ENCODE measurements at regions not wholly inside any gene's neighbourhood (a gene's known extent, or its start where the extent isn't known, plus 50 kb on each side); places are given as distances from the start of the nearest gene placed in this dataset.

- Histone ChIP-seq H2AFZ (ENCODE audit: low read depth, low read length) (no peak overlapping the region), H3K4me3 (ENCODE audit: low read length) (no peak overlapping the region), H3K36me3 (ENCODE audit: insufficient read depth, low read length) (no peaks in the 10 kb centered on the region), H3K9me3 (ENCODE audit: low read length) (no peaks in the 10 kb centered on the region), H3K27me3 (ENCODE audit: insufficient read depth, low read depth, low read length) (no peaks in the 10 kb centered on the region), H4K20me1 (ENCODE audit: insufficient read depth) (no peaks in the 10 kb centered on the region), H3K9ac (ENCODE audit: low read length) (no peak overlapping the region), H3K79me2 (replicated peaks; ENCODE audit: insufficient read depth, low read length) (no peaks in the 10 kb centered on the region), H3F3A (ENCODE audit: insufficient read depth, low read length, poor library complexity, severe bottlenecking) (no peaks in the 10 kb centered on the region), H3K9me2 (ENCODE audit: insufficient read depth, low read length) (no peaks in the 10 kb centered on the region), H3K4me2 (ENCODE audit: low read length) (no peak overlapping the region), H3K27ac (ENCODE audit: low read length) (no peak overlapping the region)
- TF ChIP-seq REST (IDR thresholded peaks at IDR 0.05; ENCODE audit: borderline replicate concordance), result no peak
- no peak for TF ChIP-seq POLR2AphosphoS5 (IDR thresholded peaks at IDR 0.05)
Observed at GRCh38 chr14:57009585-57010515, 199.6 kb upstream of the OTX2 start.

DNA sequence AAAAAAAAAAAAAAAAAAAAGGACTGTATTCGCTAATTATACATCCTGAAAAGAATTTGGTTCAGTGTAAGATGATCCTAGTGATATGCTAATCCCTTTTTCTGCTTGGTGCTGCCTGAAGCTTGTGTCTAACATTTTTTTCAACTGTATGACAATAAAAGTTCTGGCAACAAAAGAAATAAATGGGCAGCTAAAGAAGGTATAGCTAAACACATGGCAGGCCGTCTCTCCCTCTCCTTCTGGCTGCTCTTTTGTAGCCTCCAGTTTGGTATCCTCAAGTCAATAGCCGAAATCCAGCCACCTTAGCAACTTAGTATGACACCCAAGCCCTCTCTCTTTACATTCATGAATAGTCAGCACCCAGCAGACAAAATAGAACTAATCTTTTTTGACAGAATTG is 198.3 kb upstream of the OTX2 start:
- no peak for TF ChIP-seq MXI1 (conservative IDR thresholded peaks at IDR 0.05; ENCODE audit: poor library complexity, severe bottlenecking)
- TF ChIP-seq SMC3 (conservative IDR thresholded peaks at IDR 0.05; ENCODE audit: poor library complexity), result no peak
- TF ChIP-seq POLR2AphosphoS5 (IDR thresholded peaks at IDR 0.05), result no peak
- TF ChIP-seq, protein P1, sequence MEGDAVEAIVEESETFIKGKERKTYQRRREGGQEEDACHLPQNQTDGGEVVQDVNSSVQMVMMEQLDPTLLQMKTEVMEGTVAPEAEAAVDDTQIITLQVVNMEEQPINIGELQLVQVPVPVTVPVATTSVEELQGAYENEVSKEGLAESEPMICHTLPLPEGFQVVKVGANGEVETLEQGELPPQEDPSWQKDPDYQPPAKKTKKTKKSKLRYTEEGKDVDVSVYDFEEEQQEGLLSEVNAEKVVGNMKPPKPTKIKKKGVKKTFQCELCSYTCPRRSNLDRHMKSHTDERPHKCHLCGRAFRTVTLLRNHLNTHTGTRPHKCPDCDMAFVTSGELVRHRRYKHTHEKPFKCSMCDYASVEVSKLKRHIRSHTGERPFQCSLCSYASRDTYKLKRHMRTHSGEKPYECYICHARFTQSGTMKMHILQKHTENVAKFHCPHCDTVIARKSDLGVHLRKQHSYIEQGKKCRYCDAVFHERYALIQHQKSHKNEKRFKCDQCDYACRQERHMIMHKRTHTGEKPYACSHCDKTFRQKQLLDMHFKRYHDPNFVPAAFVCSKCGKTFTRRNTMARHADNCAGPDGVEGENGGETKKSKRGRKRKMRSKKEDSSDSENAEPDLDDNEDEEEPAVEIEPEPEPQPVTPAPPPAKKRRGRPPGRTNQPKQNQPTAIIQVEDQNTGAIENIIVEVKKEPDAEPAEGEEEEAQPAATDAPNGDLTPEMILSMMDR (IDR thresholded peaks at IDR 0.05; ENCODE audit: poor library complexity, severe bottlenecking), result no peak
- Histone ChIP-seq H3K79me2 (replicated peaks; ENCODE audit: insufficient read depth, low read length) (no peaks in the 10 kb centered on the region), H3K27me3 (ENCODE audit: insufficient read depth, low read depth, low read length) (no peaks in the 10 kb centered on the region), H3K27ac (ENCODE audit: low read length) (no peak overlapping the region), H2AFZ (ENCODE audit: low read depth, low read length) (no peak overlapping the region), H3K9me3 (ENCODE audit: low read length) (no peaks in the 10 kb centered on the region), H3K4me2 (ENCODE audit: low read length) (no peak overlapping the region), H3K4me3 (ENCODE audit: low read length) (no peak overlapping the region), H4K20me1 (ENCODE audit: insufficient read depth) (no peaks in the 10 kb centered on the region), H3K36me3 (ENCODE audit: insufficient read depth, low read length) (no peaks in the 10 kb centered on the region), H3K9ac (ENCODE audit: low read length) (no peak overlapping the region), H3F3A (ENCODE audit: insufficient read depth, low read length, poor library complexity, severe bottlenecking) (no peaks in the 10 kb centered on the region), H3K9me2 (ENCODE audit: insufficient read depth, low read length) (no peaks in the 10 kb centered on the region)

GRCh38 chr14:56998728-56999127 is 188.4 kb upstream of the OTX2 start:
- Histone ChIP-seq H3K9me3 (ENCODE audit: low read length) (no peaks in the 10 kb centered on the region), H3K9ac (ENCODE audit: low read length) (no peak overlapping the region), H3K4me3 (ENCODE audit: low read length) (no peak overlapping the region), H3K4me2 (ENCODE audit: low read length) (no peak overlapping the region), H3K36me3 (ENCODE audit: insufficient read depth, low read length) (no peaks in the 10 kb centered on the region), H3K9me2 (ENCODE audit: insufficient read depth, low read length) (no peaks in the 10 kb centered on the region), H3K27me3 (ENCODE audit: insufficient read depth, low read depth, low read length) (no peaks in the 10 kb centered on the region), H4K20me1 (ENCODE audit: insufficient read depth) (no peaks in the 10 kb centered on the region), H3F3A (ENCODE audit: insufficient read depth, low read length, poor library complexity, severe bottlenecking) (no peaks in the 10 kb centered on the region), H2AFZ (ENCODE audit: low read depth, low read length) (no peak overlapping the region), H3K27ac (ENCODE audit: low read length) (no peak overlapping the region), H3K79me2 (replicated peaks; ENCODE audit: insufficient read depth, low read length) (no peaks in the 10 kb centered on the region)
- TF ChIP-seq EZH2 (IDR thresholded peaks at IDR 0.05; ENCODE audit: borderline replicate concordance, insufficient read depth, low read length, poor library complexity, severe bottlenecking) (no peak), REST (IDR thresholded peaks at IDR 0.05; ENCODE audit: borderline replicate concordance) (no peak), MXI1 (conservative IDR thresholded peaks at IDR 0.05; ENCODE audit: poor library complexity, severe bottlenecking) (no peak), POLR2AphosphoS5 (IDR thresholded peaks at IDR 0.05) (no peak), TAF1 (IDR thresholded peaks at IDR 0.05; ENCODE audit: low read depth) (no peak), SMC3 (conservative IDR thresholded peaks at IDR 0.05; ENCODE audit: poor library complexity) (no peak), EP300 (conservative IDR thresholded peaks at IDR 0.05; ENCODE audit: poor library complexity, severe bottlenecking) (no peak), RAD21 (conservative IDR thresholded peaks at IDR 0.05) (no peak)
- TF ChIP-seq, protein P1 (IDR thresholded peaks at IDR 0.05; ENCODE audit: poor library complexity, severe bottlenecking), result no peak

Data from neural cell (in vitro differentiated cells).